Stimulated activated memory B cell treated with anti-CD40 and anti-IgM and Interleukin-4, amounts not matched to agents 10 μg/mL and 1 μg/mL and 100 μg/mL, for 72 hours (primary cell): ENCODE measurements at regions not wholly inside any gene's neighbourhood (a gene's known extent, or its start where the extent isn't known, plus 50 kb on each side); places are given as distances from the start of the nearest gene placed in this dataset.

Source experiments
- ATAC-seq: fragments of 150-1000 bp; cut with Tn5 transposase; 2 replicates; pipeline ENCODE4 v1.10.0; 2021
- H3K27ac Mint-ChIP-seq: one replicate; pipeline ENCODE4 v1.8.0; 2022; ENCODE audit warnings: mild to moderate bottlenecking, mixed read lengths
- H3K27me3 Mint-ChIP-seq: one replicate; pipeline ENCODE4 v1.8.0; 2022; ENCODE audit warnings: mixed read lengths
- H3K36me3 Mint-ChIP-seq: one replicate; pipeline ENCODE4 v1.8.0; 2022; ENCODE audit warnings: mixed read lengths
- H3K4me1 Mint-ChIP-seq: one replicate; pipeline ENCODE4 v1.8.0; 2022; ENCODE audit warnings: mixed read lengths
- H3K4me3 Mint-ChIP-seq: one replicate; pipeline ENCODE4 v1.8.0; 2022; ENCODE audit warnings: mild to moderate bottlenecking, moderate library complexity, mixed read lengths
- H3K9me3 Mint-ChIP-seq: one replicate; pipeline ENCODE4 v1.8.0; 2022; ENCODE audit warnings: mixed read lengths

DNA sequence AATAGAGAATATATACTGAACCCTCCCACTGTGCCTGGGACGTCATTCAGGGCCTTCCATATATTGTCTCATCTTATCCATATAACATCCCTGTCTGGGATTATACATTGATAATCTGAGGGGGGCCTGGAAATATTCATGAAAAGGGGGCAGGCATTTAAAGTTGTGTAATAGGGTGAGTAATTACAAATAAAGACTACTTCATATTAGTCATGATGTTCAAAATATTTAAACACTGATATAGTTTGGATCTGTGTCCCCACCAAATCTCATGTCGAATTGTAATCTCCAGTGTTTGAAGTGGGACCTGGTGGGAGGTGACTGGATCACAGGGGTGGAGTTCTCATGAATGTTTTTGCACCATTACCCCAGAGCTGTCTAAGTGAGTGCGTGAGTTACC, 97.8 kb downstream of the AQP9 start:
- Mint-ChIP-seq H3K4me3 (no peak overlapping the region), H3K27me3 (peaks cover 15% of the 10 kb centered on the region), H3K4me1 (no peaks in the 10 kb centered on the region), H3K27ac (no peak overlapping the region), H3K9me3 (no peaks in the 10 kb centered on the region), H3K36me3 (no peaks in the 10 kb centered on the region)
- ATAC-seq, result no peak

DNA sequence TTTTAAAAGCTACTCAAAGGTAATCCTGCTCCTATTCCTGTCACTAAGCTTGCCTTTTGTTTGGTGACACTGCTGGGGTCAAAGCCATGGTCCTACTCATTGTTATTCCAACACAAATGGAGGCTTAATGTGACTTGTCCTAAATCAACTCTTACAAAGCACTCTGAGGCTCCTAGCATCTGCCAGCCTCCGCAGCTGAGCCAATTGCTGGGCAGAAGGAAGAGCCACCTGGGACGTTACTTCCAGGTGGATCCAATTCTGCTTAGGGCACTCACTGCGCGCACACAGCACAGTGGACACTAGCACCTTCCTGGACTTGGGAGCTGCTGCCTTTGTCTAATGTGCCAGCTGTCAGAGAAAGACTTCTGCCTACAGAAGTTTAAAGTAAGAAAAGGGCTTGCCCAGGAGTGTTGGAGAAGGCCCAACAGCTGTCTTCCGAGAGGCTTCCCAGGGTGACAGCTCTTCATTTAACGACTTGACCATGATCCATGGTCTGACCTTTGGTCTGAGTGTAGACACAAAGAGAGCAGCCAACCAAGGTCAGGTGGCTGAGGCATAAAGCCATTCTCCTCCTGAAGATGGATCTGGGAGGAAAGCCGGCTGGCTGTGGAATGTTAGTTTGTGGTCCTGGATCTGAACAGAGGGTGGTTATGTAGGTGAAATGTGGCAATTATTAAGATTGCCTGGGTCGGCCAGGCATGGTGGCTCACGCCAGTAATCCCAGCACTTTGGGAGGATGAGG, 102.2 kb downstream of the AQP9 start:
- Mint-ChIP-seq H3K4me1 (no peaks in the 10 kb centered on the region), H3K9me3 (no peaks in the 10 kb centered on the region), H3K27ac (no peak overlapping the region), H3K27me3 (no peaks in the 10 kb centered on the region), H3K4me3 (no peak overlapping the region), H3K36me3 (no peaks in the 10 kb centered on the region)
- no peak for ATAC-seq

GRCh38 chr15:58241872-58242271, 103.7 kb downstream of the AQP9 start:
- no peaks in the 10 kb centered on the region for H3K4me1 Mint-ChIP-seq
- no peaks in the 10 kb centered on the region for H3K36me3 Mint-ChIP-seq
- no peak for ATAC-seq
- no peak overlapping the region for H3K4me3 Mint-ChIP-seq
- H3K27me3 Mint-ChIP-seq, result peaks cover under 1% of the 10 kb centered on the region
- H3K9me3 Mint-ChIP-seq, result no peaks in the 10 kb centered on the region
- H3K27ac Mint-ChIP-seq, result no peak overlapping the region

DNA sequence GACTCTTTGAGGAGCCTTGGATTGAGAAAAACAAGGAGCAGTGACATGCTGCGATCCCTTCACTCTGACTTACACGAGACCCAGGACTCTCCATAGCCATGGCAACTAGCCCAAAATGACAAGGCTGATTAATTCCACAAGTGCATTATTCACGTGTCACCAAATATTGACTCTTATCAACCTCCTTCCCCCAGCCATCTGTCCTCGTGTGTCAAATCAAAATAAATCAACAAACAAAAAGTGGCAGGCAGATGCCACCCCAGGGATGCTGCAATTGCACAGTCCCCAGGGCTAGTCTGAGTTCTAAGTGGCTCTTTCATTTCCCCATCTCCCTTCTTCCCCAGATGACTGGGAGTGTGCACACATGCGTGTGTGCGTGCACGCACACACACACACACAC, 104.9 kb downstream of the AQP9 start:
- no peak overlapping the region for H3K4me3 Mint-ChIP-seq
- no peaks in the 10 kb centered on the region for H3K9me3 Mint-ChIP-seq
- H3K27me3 Mint-ChIP-seq, result peaks cover 9% of the 10 kb centered on the region
- no peaks in the 10 kb centered on the region for H3K4me1 Mint-ChIP-seq
- ATAC-seq, result no peak
- no peak overlapping the region for H3K27ac Mint-ChIP-seq
- no peaks in the 10 kb centered on the region for H3K36me3 Mint-ChIP-seq

- H3K27ac Mint-ChIP-seq, result no peak overlapping the region
Observed at GRCh38 chr15:58244536-58244935, 106.4 kb downstream of the AQP9 start.

GRCh38 chr15:58246041-58246440, 107.9 kb downstream of the AQP9 start:
- no peak for ATAC-seq
- no peaks in the 10 kb centered on the region for H3K36me3 Mint-ChIP-seq
- no peak overlapping the region for H3K27ac Mint-ChIP-seq

More at GRCh38 chr15:58244536-58244935, 106.4 kb downstream of the AQP9 start:
- H3K4me1 Mint-ChIP-seq, result no peaks in the 10 kb centered on the region
- no peak for ATAC-seq
- H3K36me3 Mint-ChIP-seq, result no peaks in the 10 kb centered on the region
- peaks cover 9% of the 10 kb centered on the region for H3K27me3 Mint-ChIP-seq
- H3K4me3 Mint-ChIP-seq, result no peak overlapping the region
- H3K9me3 Mint-ChIP-seq, result no peaks in the 10 kb centered on the region

DNA sequence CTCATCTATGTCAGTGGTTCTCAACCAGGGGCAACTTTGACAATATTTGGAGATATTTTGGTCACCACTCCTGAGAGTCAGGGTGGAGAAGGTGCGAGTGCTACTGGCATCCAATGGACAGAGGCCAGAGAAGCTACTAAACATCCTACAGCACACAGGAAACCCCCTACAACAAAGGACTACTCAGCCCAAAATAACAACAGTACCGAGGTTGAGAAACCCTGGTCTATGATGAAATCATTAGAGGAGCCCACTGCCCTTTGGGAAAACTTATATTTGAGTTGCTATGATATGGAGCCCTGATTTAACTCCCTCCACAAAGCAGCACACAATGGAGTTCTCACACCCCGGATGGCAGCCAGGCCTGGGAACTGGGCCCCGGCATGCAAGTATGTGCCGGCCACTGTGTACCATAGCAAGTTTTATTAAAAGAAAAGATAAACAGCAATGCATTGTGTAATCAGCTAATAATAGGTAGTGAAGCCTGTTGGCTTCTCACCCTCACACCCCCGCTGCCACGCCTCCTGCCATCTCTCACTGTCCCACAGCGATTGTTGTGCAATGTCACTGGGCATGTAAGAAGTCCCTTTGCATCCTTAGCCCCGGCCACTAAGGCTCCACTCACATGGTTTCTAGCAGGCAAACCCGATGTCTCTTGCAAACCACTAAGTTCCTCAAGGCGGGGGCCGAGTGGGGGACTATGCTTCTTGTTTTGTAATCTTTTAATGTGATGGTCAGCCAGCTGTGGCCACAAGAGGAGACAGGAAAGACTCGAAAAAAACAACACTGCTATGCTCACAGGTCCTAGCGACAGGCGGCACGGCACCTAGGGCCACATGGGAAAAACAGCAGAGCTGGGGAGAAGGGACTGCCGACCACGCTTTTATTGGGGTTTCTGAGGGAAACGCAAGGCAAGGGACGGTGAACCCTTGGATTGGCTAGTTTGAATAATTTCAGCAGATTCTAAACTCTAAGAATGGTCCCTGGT, 110.0 kb downstream of the AQP9 start:
- Mint-ChIP-seq H3K4me3 (no peak overlapping the region), H3K4me1 (no peaks in the 10 kb centered on the region), H3K36me3 (no peaks in the 10 kb centered on the region), H3K27ac (no peak overlapping the region), H3K9me3 (peaks cover 3% of the 10 kb centered on the region), H3K27me3 (peaks cover 27% of the 10 kb centered on the region)
- ATAC-seq, result no peak

More at GRCh38 chr15:58246041-58246440, 107.9 kb downstream of the AQP9 start:
- H3K27me3 Mint-ChIP-seq, result peaks cover 22% of the 10 kb centered on the region
- H3K4me1 Mint-ChIP-seq, result no peaks in the 10 kb centered on the region
- no peak overlapping the region for H3K4me3 Mint-ChIP-seq
- H3K9me3 Mint-ChIP-seq, result peaks cover 3% of the 10 kb centered on the region

- H3K9me3 Mint-ChIP-seq, result peaks cover 3% of the 10 kb centered on the region
- H3K4me3 Mint-ChIP-seq, result no peak overlapping the region
- peaks cover 32% of the 10 kb centered on the region for H3K27me3 Mint-ChIP-seq
- H3K27ac Mint-ChIP-seq, result no peak overlapping the region
- no peaks in the 10 kb centered on the region for H3K36me3 Mint-ChIP-seq
- no peaks in the 10 kb centered on the region for H3K4me1 Mint-ChIP-seq
- no peak for ATAC-seq
Observed at GRCh38 chr15:58249646-58250312, 111.6 kb downstream of the AQP9 start.

DNA sequence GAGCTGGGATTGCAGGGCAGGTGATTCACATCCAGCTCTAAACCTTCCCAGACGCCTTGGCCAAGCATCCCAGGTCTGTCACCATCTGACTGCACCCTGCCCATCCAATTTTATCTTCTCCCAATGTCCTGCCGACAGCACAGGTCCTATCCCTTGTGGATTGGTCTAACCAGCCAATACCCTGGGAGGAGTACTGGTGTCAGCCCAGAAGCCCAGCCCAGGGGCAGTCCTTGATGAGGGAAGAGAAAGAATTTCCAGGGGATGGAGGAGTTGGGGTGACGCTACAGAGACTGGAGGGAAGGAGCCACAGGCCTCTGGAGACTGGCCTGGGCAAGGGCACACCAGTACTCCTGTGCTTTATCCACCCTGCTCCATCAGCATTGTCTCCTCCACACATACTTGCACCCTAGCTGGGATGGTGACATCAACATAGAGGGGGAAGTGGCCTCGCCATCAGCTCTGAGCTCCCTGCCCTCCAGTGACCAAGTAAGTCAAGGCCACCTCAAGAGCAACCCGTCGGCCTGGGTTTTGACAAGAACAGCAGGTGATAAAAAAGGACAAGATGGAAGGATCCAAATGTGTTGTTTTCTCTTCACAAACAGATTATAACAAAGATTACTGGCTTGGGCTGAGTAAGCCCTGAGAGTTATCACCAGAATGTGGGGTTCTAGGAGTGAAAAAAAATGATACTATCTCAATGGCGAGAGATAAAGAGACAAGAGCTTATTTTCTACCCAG, 114.6 kb downstream of the AQP9 start:
- Mint-ChIP-seq H3K9me3 (peaks cover 3% of the 10 kb centered on the region), H3K36me3 (no peaks in the 10 kb centered on the region), H3K4me1 (no peaks in the 10 kb centered on the region), H3K4me3 (no peak overlapping the region), H3K27ac (no peak overlapping the region), H3K27me3 (peaks cover 44% of the 10 kb centered on the region)
- no peak for ATAC-seq

GRCh38 chr15:58257776-58258325, 119.7 kb downstream of the AQP9 start:
- peaks cover 36% of the 10 kb centered on the region for H3K27me3 Mint-ChIP-seq
- ATAC-seq, result no peak
- no peaks in the 10 kb centered on the region for H3K36me3 Mint-ChIP-seq
- H3K4me3 Mint-ChIP-seq, result no peak overlapping the region
- H3K4me1 Mint-ChIP-seq, result no peaks in the 10 kb centered on the region
- no peak overlapping the region for H3K27ac Mint-ChIP-seq
- no peaks in the 10 kb centered on the region for H3K9me3 Mint-ChIP-seq

- ATAC-seq, result no peak
- Mint-ChIP-seq H3K27me3 (peaks cover 44% of the 10 kb centered on the region), H3K9me3 (no peaks in the 10 kb centered on the region), H3K4me3 (no peak overlapping the region), H3K4me1 (no peaks in the 10 kb centered on the region), H3K27ac (no peak overlapping the region), H3K36me3 (no peaks in the 10 kb centered on the region)
Observed at GRCh38 chr15:58258501-58259292, 120.5 kb downstream of the AQP9 start.

GRCh38 chr15:58260205-58260724, 122.1 kb downstream of the AQP9 start:
- ATAC-seq, result no peak
- no peak overlapping the region for H3K4me3 Mint-ChIP-seq
- H3K27ac Mint-ChIP-seq, result no peak overlapping the region
- no peaks in the 10 kb centered on the region for H3K36me3 Mint-ChIP-seq
- H3K27me3 Mint-ChIP-seq, result peaks cover 46% of the 10 kb centered on the region
- no peaks in the 10 kb centered on the region for H3K4me1 Mint-ChIP-seq
- H3K9me3 Mint-ChIP-seq, result no peaks in the 10 kb centered on the region

DNA sequence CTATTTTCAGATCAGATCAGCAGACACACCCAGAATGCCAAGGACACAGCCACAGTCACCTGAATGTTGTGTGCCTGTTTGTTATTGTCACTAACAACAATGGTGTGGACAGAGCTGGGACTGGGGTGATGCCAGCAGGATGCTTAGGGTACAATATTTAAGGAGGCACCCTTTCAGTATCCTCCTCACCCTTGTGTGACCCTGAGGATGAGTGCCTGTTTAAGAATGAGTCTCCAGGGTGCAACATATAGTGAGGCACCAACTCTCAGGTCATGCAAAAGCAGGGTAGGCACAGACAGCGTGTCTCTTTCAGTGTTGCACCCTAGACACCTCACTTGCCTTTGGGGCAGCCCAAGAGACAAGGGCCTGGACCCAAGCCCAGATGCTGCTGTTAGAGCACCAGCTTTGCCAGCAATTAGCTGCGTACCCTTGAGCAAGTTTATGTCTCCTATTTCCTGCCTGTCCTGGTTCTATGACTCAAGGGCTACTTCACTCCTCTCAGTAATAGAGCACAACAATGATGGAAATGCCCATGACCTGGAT, 122.6 kb downstream of the AQP9 start:
- H3K36me3 Mint-ChIP-seq, result no peaks in the 10 kb centered on the region
- no peak overlapping the region for H3K4me3 Mint-ChIP-seq
- no peak overlapping the region for H3K27ac Mint-ChIP-seq
- no peaks in the 10 kb centered on the region for H3K4me1 Mint-ChIP-seq
- no peak for ATAC-seq
- peaks cover 45% of the 10 kb centered on the region for H3K27me3 Mint-ChIP-seq
- H3K9me3 Mint-ChIP-seq, result no peaks in the 10 kb centered on the region
